K562 (cell line): ENCODE measurements at regions not wholly inside any gene's neighbourhood (a gene's known extent, or its start where the extent isn't known, plus 50 kb on each side); places are given as distances from the start of the nearest gene placed in this dataset.

Source experiments
- BRCA1 ChIP-seq, 2 experiments: fragments of 450-650 bp in 1 of 2; sonication (generic) in 1 of 2; formaldehyde crosslinking in 1 of 2; IDR thresholded peaks; 2 replicates each; pipeline versions ENCODE4 v1.5.0 to v1.6.1; 2017 to 2020; ENCODE audit warnings: mild to moderate bottlenecking in 1 of 2, missing genetic modification reagents in 1 of 2
- CEBPB ChIP-seq: fragments of 450-650 bp; IDR thresholded peaks from 2 replicates; pipeline ENCODE4 v1.6.1; 2016; ENCODE audit warnings: missing genetic modification characterization, missing compliant biosample characterization
- E2F1 ChIP-seq: sonication (generic); formaldehyde crosslinking; IDR thresholded peaks from 2 replicates; pipeline ENCODE4 v1.8.1; 2023; ENCODE audit warnings: mild to moderate bottlenecking, missing genetic modification reagents, moderate library complexity
- POLR2A ChIP-seq: fragments of 450-650 bp; conservative IDR thresholded peaks from 2 replicates; pipeline ENCODE4 v1.6.1; 2016
- TEAD4 ChIP-seq, 2 experiments: sonication (generic) in 1 of 2; formaldehyde crosslinking in 1 of 2; IDR thresholded peaks; 2 replicates each; pipeline versions ENCODE4 v1.6.1 to v1.8.0; 2012 to 2022; ENCODE audit warnings: borderline replicate concordance in 1 of 2, inconsistent platforms in 1 of 2, low read length in 1 of 2, mild to moderate bottlenecking in 1 of 2, missing genetic modification reagents in 1 of 2
- TF ChIP-seq, protein P1 (sequence below): sonication (generic); formaldehyde crosslinking; IDR thresholded peaks from 2 replicates; pipeline ENCODE4 v1.8.1; 2023; ENCODE audit warnings: mild to moderate bottlenecking, missing genetic modification reagents

DNA sequence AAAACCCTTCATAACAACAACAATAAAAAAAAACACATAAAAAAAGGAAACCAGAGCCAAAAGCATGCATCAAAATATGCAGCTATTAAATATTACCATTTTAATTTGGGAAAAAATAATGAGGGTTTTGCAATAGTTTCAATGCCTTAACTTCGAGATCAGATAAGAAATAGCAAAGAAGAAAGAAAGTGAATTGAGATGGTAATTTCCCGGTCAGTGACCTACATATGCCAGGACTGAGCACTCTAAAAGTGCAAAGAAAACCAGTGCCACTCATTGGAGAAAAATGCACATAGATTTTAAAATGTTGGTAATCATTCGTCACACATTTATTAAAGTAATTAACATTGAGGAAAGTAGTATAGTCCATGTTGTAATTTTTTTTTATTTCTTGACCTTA is 944.2 kb downstream of the EFNB2 start:
- TF ChIP-seq CEBPB (tag) (no peak), E2F1 (CRISPR knock-in tag) (no peak), BRCA1 (IDR thresholded peaks at IDR 0.05) (no peak), BRCA1 (CRISPR knock-in tag; IDR thresholded peaks at IDR 0.05) (no peak), POLR2A (no peak), TEAD4 (IDR thresholded peaks at IDR 0.05; ENCODE audit: low read length) (no peak), TEAD4 (CRISPR knock-in tag; IDR thresholded peaks at IDR 0.05; ENCODE audit: borderline replicate concordance) (no peak)
- TF ChIP-seq, protein P1, sequence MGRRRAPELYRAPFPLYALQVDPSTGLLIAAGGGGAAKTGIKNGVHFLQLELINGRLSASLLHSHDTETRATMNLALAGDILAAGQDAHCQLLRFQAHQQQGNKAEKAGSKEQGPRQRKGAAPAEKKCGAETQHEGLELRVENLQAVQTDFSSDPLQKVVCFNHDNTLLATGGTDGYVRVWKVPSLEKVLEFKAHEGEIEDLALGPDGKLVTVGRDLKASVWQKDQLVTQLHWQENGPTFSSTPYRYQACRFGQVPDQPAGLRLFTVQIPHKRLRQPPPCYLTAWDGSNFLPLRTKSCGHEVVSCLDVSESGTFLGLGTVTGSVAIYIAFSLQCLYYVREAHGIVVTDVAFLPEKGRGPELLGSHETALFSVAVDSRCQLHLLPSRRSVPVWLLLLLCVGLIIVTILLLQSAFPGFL (CRISPR knock-in tag) = no peak
